NCI-H774 (cell line): ENCODE measurements at regions not wholly inside any gene's neighbourhood (a gene's known extent, or its start where the extent isn't known, plus 50 kb on each side); places are given as distances from the start of the nearest gene placed in this dataset.
"Not testable (repeated sequence)": the region's sequence is repeated elsewhere in the genome, so short reads cannot be mapped to it uniquely, and the experiment has no call there.

ENCODE experiments used
- DNase-seq: peaks from one replicate; lab custom pipeline; 2025; lab: John Stamatoyannopoulos, UW

- no peak for DNase-seq
These were observed 587.5 kb downstream of the RFPL4B start for GRCh38 chr6:112934433-112935327.

GRCh38 chr6:112935402-112936078 lies 588.4 kb downstream of the RFPL4B start:
- no peak for DNase-seq

- no peak for DNase-seq
These were observed 588.9 kb downstream of the RFPL4B start for GRCh38 chr6:112936079-112936472.

GRCh38 chr6:112936504-112936903 lies 589.4 kb downstream of the RFPL4B start:
- DNase-seq, result no peak

DNA sequence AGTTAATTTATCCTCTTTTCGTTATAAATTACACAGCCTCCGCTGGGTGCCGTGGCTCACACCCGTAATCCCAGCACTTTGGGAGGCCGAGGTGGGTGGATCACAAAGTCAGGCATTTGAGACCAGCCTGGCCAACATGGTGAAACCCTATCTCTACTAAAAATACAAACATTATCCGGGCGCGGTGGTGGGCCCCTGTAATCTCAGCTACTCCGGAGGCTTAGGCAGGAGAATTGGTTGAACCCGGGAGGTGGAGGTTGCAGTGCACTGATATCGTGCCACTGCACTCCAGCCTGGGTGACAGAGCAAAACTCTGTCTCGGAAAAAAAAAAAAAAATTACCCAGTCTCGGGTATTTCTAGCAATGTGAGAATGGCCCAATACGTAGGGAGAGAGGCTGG lies 590.6 kb downstream of the RFPL4B start:
- not testable (repeated sequence) for DNase-seq

DNA sequence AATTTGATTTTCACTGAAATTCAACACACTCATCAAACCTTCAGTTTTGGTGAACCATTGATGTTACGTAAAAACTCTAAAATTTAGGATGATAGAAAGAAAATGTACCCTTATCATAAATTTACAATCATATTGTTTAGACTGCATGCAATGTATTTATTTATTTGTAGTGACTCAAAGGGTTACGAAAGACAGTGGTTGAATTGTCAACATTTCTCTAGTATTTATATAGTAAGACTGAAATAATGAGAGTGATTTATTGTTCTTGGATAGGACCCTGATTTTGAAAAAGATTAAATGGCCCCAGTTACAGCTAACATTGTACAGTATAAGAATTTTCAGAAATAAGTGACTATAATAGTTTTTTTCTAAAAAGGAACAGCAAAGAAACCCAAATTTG lies 591.5 kb downstream of the RFPL4B start:
- no peak for DNase-seq

DNA sequence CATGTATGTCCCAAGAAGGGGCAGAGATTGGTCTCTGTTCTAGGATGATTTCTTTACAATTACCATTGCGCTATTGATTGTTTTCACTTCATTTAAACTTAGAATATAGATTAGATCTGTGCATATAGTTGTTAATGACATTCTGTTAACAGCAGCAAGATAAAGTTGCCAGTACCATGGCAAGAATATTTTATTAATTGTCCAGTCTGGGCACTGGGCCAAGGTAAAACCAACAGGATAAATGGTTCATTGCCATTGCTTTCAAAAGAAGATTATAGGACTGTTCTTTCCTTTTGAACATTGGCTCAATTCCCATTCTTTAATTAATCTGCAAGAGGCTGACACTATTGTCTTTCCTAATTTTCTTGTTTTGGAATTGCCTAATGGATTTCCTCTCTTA lies 592.4 kb downstream of the RFPL4B start:
- DNase-seq, result peak; percentile 77

GRCh38 chr6:112941613-112942012 lies 594.5 kb downstream of the RFPL4B start:
- no peak for DNase-seq

- no peak for DNase-seq
These were observed 598.9 kb downstream of the RFPL4B start for GRCh38 chr6:112946051-112946450.

GRCh38 chr6:112947507-112947906 lies 600.4 kb downstream of the RFPL4B start:
- no peak for DNase-seq

GRCh38 chr6:112951829-112952228 lies 604.7 kb downstream of the RFPL4B start:
- peak; percentile 62 for DNase-seq

DNA sequence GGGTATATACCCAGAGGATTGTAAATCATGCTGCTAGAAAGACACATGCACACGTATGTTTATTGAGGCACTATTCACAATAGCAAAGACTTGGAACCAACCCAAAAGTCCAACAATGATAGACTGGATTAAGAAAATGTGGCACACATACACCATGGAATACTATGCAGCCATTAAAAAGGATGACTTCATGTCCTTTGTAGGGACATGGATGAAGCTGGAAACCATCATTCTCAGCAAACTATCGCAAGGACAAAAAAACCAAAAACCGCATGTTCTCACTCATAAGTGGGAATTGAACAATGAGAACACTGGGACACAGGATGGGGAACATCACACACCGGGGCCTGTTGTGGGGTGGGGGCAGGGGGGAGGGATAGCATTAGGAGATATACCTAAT lies 608.6 kb downstream of the RFPL4B start:
- DNase-seq, result not testable (repeated sequence)

DNA sequence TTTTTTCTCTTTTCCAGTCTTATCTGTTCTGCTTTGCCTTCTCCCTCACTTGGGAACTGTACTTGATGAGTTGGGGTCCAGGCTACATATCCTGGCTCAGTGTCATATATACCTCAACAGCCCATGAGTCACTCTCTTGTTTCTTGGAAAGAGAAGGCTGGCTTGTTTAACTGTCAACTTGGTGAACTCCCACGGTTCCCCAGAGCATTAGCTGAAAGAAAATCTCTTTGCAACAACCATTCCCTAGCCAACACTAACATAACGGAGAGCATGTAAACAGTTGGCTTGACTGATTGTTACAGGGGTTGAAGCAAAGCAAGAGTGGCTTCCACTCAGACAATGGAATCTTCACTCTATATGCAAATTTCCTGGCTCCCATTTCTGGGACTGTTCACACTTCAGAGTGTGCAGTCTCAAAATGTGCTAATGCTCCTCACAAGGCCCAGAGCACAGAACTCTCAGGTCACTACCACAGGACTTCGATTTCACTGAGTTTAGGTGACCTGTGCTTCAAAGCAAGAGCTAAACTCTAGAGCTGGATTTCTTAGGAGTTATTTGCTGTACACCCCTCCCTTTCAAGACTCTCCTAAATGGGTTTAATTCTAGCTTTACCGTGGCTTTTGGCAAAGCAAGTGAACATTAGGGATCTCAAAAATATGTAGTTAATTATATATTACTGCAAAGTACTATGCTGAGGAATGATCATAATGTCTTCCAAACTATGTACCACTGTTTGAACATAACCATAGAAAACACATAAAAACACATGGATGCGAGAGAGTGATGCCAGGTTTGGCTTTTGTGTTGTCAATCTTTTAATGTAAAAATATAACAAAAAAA lies 609.8 kb downstream of the RFPL4B start:
- no peak for DNase-seq

DNA sequence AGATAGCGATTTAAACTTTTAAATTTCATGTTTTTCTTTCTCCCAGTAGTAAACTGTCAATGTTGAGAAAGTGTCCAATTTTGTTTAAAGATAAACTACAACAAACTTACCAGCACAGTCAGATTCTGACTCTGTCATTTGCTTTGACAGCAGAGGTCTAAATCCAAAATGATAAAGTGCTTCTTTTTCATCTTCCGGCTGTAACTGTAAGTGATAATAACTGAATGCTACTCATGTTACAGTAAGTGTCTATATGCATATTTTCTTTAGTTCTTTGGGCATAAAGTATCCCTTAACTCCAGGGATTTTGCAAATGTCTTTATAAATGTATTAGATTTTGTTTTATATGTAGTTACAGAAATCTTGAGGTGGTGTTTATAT lies 610.4 kb downstream of the RFPL4B start:
- DNase-seq, result no peak

DNA sequence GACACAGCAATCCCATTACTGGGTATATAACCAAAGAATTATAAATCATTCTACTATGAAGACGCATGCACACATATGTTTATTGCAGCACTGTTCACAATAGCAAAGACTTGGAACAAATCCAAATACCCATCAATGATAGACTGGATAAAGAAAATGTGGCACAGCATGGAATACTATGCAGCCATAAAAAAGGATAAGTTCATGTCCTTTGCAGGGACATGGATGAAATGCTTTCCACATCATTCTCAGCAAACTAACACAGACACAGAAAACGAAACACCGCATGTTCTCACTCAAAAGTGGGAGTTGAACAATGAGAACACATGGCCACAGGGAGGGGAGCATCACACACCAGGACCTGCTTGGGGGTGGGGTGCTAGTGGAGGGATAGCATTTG lies 613.0 kb downstream of the RFPL4B start:
- DNase-seq, result not testable (repeated sequence)

DNA sequence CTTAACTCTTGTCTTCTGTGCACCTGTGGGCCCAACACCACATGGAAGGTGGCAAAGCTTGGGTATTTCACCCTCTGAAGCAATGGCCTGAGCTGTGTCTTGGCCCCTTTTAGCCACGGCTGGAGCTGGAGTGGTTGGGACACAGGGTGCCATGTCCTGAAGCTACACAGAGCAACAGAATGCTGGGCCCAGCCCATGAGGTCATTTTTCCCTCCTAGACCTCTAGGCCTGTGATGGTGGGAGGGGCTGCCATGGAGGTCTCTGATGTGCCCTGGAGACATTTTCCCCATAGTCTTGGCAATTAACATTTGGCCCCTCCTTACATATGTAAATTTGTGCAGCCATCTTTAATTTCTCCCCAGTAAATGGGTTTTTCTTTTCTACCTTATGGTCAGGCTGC lies 620.8 kb downstream of the RFPL4B start:
- DNase-seq, result no peak

GRCh38 chr6:112971651-112972050 lies 624.5 kb downstream of the RFPL4B start:
- no peak for DNase-seq

- DNase-seq, result not testable (repeated sequence)
These were observed 627.8 kb downstream of the RFPL4B start for GRCh38 chr6:112974931-112975330.

DNA sequence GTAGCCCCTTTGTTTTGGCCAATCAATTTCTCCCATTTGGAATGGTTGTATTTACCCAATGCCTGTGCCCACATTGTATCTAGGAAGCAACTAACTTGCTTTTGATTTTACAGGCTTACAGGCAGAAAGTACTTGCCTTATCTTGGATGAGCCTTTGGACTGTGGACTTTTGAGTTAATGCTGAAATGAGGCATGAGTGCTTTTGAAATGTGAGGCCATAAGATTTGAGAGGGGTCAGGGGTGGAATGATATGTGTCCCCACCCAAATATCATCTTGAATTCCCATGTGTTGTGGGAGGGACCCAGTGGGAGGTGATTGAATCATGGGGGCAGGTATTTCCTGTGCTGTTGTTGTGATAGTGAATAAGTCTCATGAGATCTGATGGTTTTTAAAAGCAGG lies 629.4 kb downstream of the RFPL4B start:
- DNase-seq, result not testable (repeated sequence)

GRCh38 chr6:112979830-112980229 lies 632.7 kb downstream of the RFPL4B start:
- DNase-seq, result no peak

GRCh38 chr6:112980676-112981075 lies 633.5 kb downstream of the RFPL4B start:
- DNase-seq, result no peak

DNA sequence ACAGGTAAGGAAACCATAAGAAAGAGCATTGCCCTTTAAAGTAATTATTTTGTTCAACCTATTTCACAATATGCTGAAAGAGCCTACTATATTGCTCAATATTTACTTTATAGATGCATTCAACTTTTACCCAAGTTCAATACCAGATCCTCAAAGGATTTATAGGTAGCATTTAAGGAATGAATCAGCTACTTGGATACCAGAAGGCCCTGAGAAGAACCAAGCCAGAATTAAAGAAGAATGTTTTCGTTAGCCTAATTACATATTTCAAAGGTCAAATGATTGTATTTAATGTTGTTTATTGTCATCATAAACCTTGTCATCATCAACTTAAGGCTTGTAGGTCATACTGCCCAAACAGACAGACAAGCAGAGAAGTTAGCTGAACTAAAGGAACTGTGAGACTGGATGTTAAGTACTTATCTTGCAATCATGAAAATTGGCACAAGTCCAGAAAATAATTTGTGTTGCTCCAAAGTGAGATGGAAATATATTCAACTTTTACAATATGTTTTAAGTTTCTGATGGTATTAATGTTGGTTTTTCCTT lies 636.7 kb downstream of the RFPL4B start:
- DNase-seq, result no peak
